CD4-positive, alpha-beta T cell treated with Interleukin-4 for 4 hours (primary cell): ENCODE measurements at regions not wholly inside any gene's neighbourhood (a gene's known extent, or its start where the extent isn't known, plus 50 kb on each side); places are given as distances from the start of the nearest gene placed in this dataset.
"Not testable (repeated sequence)": the region's sequence is repeated elsewhere in the genome, so short reads cannot be mapped to it uniquely, and the experiment has no call there.

ENCODE experiments used
- DNase-seq: peaks from one replicate; pipeline ENCODE4 v3.0.0-alpha.2; 2020

GRCh38 chr18:56312551-56313335 lies 325.6 kb downstream of the TXNL1 start:
- no peak for DNase-seq

DNA sequence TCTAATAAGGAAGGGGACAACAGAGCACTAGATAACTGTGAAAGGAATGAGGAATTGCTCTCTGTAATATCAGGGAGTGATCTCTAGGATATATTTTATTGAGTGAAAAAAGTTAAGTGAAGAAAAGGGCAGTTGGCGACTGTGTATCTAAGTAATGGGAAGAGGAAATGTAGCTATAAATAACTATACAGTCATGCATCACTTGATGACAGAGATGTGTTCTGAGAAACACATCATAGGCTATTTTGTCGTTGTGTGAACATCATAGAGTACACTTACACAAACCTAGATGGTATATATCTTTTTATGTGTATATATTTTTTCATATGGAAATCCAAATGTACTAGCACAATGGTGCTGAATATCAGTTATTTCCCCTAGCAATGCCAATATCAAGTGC lies 329.3 kb downstream of the TXNL1 start:
- DNase-seq, result no peak

GRCh38 chr18:56307354-56308170 lies 330.8 kb downstream of the TXNL1 start:
- no peak for DNase-seq

GRCh38 chr18:56306797-56307196 lies 331.6 kb downstream of the TXNL1 start:
- no peak for DNase-seq

DNA sequence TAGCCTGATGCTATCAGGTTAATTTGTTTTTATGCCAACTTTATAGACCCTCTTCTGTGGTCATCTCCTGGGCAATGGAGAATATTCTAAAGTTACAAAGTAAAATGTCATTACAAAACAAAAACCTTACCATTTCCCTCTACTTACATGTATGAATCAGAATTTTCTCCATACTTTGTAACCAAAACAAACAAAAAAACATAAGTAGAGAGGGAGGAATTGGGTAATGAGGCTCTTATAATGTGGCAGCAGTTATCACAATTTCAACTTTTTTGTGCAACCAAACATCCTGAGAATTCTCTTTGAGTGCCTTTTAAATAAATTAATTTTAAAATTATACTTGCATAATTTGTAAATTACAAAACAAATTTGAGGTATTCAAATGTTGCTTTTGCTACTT lies 332.8 kb downstream of the TXNL1 start:
- no peak for DNase-seq

DNA sequence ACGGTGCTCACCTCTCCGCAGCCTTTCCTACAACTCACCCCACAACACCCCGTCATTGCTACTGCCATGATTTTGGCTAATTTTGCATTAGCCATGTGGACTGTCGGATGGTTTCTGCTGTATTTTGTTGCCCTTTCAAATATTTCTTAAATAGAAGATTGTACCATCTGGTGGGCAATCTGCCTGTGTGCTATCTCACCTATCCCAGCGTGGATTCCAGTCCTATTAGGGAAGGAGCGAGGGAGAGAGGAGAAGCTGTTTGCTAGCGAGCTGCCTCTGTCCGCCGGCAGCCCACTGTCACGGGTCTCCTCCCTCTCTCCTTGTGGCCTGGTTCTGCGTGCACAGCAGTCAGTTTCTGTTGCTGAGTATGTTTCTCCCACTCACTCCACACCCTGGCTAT lies 336.2 kb downstream of the TXNL1 start:
- no peak for DNase-seq

DNA sequence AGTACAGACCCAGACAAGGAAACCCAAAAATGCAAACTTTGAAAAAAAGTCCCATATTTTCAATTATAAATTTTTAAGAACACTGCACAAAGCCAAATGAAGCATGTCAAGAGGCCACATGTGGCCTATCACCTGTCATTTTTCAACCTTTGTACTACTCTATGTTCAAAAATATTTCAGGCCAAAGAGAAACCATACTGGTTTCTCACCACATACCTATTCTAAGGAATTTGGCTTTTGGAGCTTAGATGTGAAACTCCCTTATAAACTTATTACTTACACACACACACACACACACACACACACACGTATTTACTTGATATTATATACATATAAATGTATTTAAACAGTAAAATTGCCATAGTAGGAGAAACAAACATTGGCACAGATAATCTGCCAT lies 338.7 kb downstream of the TXNL1 start:
- no peak for DNase-seq

DNA sequence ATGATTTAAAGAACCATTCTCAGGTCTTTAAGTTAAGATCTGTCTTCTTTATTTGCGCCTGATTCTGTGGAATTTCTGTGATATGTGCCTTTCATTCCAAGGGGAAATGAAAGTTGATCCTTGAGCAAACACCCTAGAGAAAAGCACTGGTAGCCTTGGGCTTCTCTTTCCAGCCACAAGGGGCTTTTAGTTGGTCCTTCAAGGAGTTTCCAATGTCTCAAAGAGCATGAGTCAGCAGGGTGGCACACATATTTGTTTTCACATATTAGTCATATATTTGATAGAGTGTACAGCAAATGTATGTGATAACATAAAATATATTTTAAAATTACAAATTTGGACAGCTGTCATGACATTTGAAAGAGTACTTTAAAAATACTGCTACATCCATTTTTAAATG lies 339.5 kb downstream of the TXNL1 start:
- no peak for DNase-seq

- DNase-seq, result no peak
Measured at GRCh38 chr18:56296381-56296780, 342.0 kb downstream of the TXNL1 start.

DNA sequence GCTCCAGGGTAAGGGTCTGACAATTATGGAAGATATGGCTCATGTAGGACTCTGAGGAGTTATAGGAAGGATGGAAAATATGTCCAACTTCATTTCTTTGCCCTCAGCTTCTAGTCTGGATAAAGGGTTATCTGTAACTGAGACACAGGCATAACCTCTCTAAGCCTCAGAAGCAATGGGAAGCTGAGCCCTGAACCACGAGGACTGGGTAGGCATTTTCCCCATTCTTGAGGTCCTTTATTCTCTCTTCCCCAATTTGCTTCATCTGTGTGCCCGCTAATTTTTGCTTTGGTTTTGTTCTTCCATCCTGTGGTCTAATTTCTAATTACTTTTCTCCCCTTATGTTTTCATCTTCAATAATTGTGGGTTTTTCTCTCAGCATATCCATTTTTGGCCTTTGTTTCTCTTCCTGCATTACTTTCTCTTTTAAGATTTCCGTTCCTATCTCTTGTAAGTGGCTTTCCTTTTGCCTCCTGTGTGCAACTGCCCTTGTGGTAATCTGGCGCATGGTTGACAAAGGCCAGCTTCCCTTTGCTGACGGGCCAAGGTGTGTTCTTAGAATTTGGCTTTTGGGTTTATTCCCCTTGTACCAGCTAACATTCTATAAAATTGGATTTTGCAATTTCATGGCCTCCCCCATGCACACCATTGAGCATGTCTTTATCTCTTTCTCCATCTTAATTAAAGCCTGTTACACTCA lies 343.8 kb downstream of the TXNL1 start:
- no peak for DNase-seq

GRCh38 chr18:56291294-56291693 lies 347.1 kb downstream of the TXNL1 start:
- DNase-seq, result no peak

DNA sequence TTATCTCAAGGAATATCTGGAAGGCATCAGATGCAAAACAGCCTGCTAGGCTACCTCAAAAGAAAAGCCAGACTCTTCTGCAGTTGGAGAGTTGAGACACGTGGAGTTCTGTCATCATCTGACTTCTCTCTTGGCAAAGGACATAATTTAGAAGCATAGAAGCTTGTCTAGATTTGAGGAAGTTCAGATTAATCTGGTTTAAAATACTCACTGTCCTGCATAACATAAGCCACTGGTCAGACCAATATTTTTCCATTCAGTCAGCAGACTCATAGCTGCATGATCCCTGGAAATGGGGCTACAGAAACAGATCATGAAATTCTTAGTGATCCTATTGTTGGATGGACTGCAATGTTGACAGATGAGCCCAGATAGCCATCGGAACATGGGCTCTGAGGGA lies 349.0 kb downstream of the TXNL1 start:
- no peak for DNase-seq

- no peak for DNase-seq
Measured at GRCh38 chr18:56286775-56287325, 351.5 kb downstream of the TXNL1 start.

DNA sequence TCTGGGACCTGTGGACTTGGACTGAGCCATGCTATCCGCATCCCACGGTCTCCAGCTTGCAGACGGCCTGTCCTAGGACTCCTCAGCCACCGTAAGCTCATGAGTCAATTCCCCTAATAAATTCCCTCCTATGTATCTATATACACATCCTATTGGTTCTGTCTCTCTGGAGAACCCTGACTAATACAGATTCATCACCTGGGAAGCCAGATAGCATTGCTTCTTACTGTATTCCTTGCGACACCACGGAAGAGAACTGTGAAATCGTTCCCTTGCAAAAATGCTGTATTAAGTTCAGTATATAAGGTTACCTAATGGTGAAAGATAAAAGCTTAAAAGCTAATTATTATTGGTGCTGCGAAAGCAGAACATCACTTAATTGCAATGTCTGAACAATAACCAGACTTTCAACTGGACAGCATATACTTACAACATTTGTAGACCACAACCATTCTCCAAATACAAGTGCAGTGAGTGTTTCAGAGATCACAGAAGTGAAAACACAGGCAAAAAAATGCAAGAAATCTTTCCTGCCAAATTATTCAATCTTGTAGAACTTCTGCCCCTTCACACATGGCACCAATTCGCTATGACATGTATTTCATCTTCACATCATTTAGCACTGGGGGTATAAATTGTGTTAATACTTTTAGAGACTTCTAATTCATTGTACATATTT lies 352.9 kb downstream of the TXNL1 start:
- DNase-seq, result no peak

DNA sequence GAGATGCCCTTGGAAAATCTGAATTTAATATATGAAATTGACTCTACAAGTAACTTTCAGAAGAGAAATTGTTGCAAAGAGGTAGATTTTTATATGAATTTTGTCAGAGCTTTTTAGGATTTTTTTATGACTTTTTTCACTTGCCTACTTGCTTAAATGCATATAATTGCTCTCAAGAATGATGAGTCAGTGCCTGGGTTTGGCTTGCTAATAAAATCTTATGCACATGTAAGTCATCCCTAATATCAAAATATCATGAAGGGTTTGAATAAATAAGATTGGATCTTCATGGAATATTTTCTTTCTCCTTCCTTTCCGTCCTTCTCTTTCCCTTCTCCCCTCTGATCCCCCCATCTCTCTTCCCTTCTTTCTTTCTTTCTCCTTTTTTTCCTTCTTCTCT lies 354.1 kb downstream of the TXNL1 start:
- no peak for DNase-seq

DNA sequence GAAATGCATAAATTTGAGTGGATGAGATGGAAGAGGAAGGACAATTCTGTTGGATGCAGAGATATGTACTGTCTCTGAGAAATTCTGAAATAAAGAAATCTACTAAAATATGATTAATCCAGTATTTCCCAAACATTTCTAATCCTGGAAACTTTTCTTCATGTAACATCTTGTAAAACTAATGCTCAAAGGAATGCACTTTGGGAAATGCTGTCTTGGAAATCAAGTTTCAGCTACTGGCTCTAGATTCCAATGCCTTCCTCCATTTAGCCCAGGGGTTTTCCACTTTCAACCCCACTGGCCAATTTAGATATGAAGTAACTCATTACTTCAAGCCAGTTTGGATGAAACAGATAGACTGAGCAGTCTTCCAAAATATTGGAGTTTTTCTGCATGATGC lies 355.1 kb downstream of the TXNL1 start:
- DNase-seq, result no peak

DNA sequence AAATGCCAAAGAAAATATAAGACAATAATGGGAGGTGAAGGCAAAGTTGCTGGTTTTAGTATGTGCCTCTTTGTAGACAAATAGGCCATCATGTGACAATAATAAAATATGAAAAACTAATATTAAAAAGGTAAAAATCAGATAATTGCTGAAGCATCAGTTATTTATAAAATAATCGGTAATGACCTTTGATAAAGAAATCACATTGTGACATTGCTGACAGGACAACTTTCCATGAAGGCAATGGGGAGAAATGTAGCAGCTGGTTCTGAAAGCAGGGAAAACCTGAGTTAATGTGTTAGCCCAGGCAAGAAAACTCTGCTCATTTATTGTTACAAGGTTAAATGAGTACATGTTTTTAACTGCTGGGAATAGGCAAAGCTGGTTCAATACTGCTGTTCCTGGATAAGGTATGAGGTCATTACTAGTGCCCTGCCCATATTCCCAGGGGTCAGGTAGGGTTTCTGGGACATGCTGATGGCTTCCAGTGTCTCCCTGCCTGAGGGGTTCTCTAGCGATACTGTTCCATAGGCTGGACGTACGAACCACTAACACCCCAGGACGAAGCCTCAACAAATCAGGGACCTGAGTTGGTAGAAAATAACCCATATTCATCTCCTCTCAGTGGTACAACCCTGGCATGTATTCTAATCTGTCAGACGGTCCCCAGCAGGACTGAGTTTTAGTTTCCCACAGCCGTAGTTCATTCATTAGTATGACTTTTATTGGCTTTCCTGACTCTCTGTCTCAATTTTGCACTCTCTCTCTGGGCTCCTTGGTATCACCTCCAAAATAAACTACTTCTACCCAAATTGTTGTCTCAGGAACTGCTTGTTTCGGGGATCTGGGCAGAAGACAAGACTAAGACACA lies 355.9 kb downstream of the TXNL1 start:
- no peak for DNase-seq

- not testable (repeated sequence) for DNase-seq
Measured at GRCh38 chr18:56279816-56280215, 358.6 kb downstream of the TXNL1 start.

GRCh38 chr18:56278421-56279003 lies 359.9 kb downstream of the TXNL1 start:
- DNase-seq, result no peak

DNA sequence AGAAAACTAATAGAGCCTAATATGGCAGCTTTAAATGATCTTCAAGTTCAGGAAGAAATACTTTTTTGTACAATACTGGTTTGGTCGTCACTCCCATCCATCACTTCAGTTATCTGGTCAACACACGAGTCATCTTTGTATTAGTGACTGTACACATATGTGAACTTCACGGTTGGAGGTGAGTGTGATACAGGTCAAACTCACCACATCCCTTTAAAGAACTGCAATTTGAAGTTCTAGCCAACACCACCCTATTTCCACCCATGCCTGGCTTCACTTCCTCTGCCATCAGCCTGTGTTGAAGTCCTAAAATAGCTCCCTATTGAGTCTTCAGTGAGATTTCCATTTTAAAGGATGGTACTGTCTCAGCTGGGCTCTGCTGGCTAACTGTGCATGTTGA lies 361.9 kb downstream of the TXNL1 start:
- DNase-seq, result no peak

- no peak for DNase-seq
Measured at GRCh38 chr18:56273541-56274219, 364.7 kb downstream of the TXNL1 start.
